Right ventricle myocardium superior (tissue), 1 donor: ENCODE measurements at regions not wholly inside any gene's neighbourhood (a gene's known extent, or its start where the extent isn't known, plus 50 kb on each side); places are given as distances from the start of the nearest gene placed in this dataset.

ENCODE experiments used
- ATAC-seq: fragments of 200-7000 bp; cut with Tn5 transposase; one replicate; pipeline ENCODE4 v1.9.1; 2020; ENCODE audit warnings: mild to moderate bottlenecking; ENCODE audit not compliant: poor library complexity
- DNase-seq: peaks from one replicate; pipeline ENCODE4 v3.0.0-alpha.2; 2020
- intact Hi-C: fragments of 100-400 bp; cut with DNase I; formaldehyde crosslinking; loops from one replicate; pipeline ENCODE4 v1.11.2; 2022
- donor health status: DM: no; HTN: yes; CAD: no; lungs with severe emphysema.

GRCh38 chr6:5946701-5947100 is 60.0 kb downstream of the NRN1 start:
- no peak for ATAC-seq
- no peak for DNase-seq
- intact Hi-C loops: no loop called here

DNA sequence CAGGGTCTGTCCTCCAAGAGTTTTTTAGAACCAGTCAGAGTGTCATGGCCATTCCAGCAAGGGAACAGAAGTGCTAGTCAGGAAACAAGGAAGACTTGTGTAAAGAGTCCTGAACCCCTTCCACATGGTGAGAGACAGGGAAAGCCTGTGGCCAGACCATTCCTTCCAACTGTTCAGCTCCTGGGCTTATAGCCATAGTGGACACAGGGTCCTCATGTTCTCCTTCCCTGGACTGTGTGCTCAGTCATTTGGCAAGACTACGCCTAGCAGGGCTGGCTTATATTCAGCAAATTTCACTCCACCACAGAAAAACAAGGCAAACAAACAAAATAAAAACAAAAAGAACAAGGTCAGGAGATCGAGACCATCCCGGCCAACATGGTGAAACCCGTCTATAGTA is 60.5 kb downstream of the NRN1 start:
- DNase-seq: no peak
- ATAC-seq: peak; percentile 41
- intact Hi-C loops: no loop called here

GRCh38 chr6:5943591-5943990 is 63.1 kb downstream of the NRN1 start:
- DNase-seq: no peak
- no peak for ATAC-seq
- intact Hi-C loops: no loop called here

- DNase-seq (no peak), ATAC-seq (no peak)
Observed at GRCh38 chr6:5942591-5942990, 64.1 kb downstream of the NRN1 start.

DNA sequence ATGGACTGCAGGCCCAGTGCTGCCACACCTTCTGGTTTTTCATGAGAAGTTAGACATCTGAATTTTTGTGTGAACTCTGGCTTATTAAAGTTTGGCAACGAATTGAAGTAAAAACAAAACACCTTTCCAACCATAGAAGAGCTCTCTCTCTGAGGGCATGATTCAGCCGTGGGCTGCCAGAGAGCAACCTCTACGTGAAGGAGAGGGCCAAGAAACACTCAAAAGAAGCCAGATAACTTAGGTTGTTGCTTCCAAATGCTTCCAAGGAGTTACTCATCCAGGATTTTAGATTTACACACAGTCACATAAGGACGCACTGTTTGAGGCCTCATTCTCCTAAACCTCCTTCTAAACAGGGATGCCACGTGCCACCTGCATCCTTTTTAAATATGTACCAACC is 65.5 kb downstream of the NRN1 start:
- intact Hi-C loops: no loop called here
- ATAC-seq: no peak
- DNase-seq: no peak

More at GRCh38 chr6:5942591-5942990, 64.1 kb downstream of the NRN1 start:
- intact Hi-C loops: no loop called here

DNA sequence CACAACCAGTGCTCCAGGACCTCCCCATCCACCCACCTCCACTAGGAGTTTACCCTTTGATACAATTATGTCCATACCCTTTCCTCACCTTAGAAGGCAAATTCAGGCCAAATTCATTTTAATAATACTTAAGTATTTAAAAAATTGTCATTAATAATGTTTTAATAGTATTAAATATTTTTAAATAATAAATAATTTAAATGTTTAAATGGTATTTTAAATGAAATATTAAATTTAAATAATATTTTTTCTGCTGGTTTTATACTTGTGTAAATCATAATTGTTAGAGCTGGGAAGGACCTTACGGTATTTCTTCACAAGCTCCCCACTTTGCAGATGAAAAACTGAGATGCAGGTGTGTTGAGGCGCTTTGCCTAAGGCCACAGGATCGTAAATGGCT is 67.8 kb downstream of the NRN1 start:
- intact Hi-C loops: no loop called here
- ATAC-seq (no peak), DNase-seq (no peak)

GRCh38 chr6:5937936-5938706 is 68.6 kb downstream of the NRN1 start:
- intact Hi-C loops: no loop called here
- DNase-seq (no peak), ATAC-seq (no peak)

DNA sequence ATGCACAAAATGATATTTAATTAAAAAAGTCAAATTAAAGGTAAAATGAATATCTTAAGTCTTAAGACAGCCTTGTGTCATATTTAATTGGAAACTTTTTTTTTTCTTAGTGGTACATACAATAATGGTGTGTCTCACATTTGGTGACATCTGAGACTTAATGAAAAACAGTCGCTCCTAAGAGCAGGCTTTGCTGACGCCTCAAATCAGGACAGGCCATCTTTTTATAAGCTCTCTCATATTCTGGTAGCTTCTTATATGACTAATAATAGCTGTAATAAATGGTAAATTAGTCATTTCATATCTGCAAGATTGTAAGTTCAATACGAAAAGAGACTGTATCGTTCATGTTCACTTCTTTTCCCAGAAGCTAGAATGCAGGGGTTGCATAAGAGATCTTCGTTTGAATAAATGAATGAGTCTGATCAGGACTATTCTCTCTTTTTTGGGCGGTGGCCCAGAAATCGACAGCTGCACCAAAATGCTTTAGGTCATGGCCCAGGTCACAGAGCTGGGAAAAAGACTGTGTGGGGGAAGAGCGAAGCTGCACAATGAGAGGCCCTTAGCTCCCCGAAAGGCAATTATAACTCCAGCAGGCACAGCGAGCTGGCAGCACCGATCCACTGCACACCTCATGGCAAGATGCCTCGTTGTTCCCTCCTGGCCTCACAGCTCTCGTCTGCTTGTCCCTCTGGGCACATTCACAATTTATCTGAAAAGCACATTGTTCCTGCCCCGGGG is 69.4 kb downstream of the NRN1 start:
- ATAC-seq: no peak
- intact Hi-C loops: no loop called here
- DNase-seq: no peak

DNA sequence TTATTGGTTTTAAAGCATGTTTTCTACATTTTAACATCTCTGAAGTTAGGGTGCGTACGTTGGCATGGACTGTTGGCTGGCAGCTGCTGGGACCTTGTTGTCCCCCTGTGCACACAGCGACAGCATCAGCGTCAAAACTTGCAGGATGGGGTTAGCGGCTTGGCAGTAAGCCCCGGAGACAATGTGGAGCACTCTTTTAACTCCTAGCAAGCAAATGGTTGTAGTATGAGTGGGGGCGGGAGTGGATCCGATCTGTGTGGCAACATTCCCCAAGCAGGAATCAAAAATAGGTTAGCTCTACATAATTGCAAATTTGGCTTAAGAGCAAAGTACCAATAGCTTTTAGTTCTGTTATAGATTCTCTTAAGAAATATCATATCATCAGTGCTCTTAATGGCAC is 70.1 kb downstream of the NRN1 start:
- no peak for ATAC-seq
- no peak for DNase-seq
- intact Hi-C loops: no loop called here

GRCh38 chr6:5936140-5936539 is 70.6 kb downstream of the NRN1 start:
- DNase-seq: no peak

GRCh38 chr6:5930968-5931367 is 75.8 kb downstream of the NRN1 start:
- no peak for ATAC-seq
- intact Hi-C loops: no loop called here

More at GRCh38 chr6:5936140-5936539, 70.6 kb downstream of the NRN1 start:
- intact Hi-C loops: no loop called here
- no peak for ATAC-seq

DNA sequence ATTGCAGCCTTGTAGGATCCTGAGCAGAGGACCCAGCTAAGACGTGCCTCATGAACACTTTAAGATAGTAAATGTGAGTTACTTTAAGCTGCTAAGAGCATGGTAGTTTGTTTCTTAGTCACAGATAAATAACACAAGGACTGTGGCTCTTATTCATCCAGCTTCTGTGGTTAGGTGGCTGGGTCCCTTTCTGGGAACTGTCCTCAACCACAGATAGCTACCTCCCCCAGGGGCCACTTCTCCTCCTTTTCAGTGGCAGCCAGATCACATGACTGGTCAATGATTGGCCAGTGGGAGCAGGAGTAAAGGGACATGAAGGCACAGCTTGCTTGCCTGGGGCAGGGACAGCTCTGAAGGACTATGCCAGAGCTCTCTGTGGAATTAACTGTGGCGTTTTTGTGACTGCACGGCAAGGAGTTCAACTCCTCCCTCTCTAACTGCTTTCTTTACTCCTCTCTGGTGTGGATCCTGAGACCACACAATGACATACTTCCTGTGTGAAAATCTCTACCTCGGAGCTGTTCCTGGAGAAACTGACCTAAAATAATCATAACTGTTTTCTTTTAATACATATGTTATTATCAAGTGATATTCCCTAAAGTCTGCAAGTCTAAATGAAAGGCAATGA is 76.5 kb downstream of the NRN1 start:
- intact Hi-C loops: no loop called here
- no peak for DNase-seq
- no peak for ATAC-seq

More at GRCh38 chr6:5930968-5931367, 75.8 kb downstream of the NRN1 start:
- no peak for DNase-seq

- ATAC-seq (no peak), DNase-seq (no peak)
- intact Hi-C loops: no loop called here
Observed at GRCh38 chr6:5923840-5924239, 82.9 kb downstream of the NRN1 start.

DNA sequence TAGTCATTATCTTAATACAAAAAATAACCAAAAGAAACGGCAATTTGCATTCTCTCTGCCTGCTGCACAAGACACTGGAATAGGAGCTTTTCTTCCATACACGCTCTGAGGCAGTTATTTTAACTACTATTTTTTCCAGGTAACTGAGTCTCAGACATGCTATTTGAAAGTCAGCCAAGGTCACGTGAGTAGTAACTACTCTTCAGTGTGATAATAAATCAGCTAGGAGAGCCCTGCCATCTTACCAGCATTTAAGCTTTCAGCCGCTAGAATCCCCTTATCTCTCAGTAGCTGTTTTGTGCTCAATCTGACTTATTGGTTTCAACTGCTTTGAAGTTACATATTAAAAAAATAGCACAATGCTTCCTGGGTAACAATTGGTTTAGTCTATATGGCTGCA is 84.5 kb downstream of the NRN1 start:
- DNase-seq (no peak), ATAC-seq (no peak)
- intact Hi-C loops: no loop called here

GRCh38 chr6:5909721-5910120 is 97.0 kb downstream of the NRN1 start:
- DNase-seq (no peak), ATAC-seq (no peak)
- intact Hi-C loops: no loop called here

GRCh38 chr6:5906842-5907241 is 99.9 kb downstream of the NRN1 start:
- DNase-seq (no peak), ATAC-seq (no peak)
- intact Hi-C loops: no loop called here

- DNase-seq (no peak), ATAC-seq (no peak)
- intact Hi-C loops: no loop called here
Observed at GRCh38 chr6:5906340-5906670, 100.4 kb downstream of the NRN1 start.

DNA sequence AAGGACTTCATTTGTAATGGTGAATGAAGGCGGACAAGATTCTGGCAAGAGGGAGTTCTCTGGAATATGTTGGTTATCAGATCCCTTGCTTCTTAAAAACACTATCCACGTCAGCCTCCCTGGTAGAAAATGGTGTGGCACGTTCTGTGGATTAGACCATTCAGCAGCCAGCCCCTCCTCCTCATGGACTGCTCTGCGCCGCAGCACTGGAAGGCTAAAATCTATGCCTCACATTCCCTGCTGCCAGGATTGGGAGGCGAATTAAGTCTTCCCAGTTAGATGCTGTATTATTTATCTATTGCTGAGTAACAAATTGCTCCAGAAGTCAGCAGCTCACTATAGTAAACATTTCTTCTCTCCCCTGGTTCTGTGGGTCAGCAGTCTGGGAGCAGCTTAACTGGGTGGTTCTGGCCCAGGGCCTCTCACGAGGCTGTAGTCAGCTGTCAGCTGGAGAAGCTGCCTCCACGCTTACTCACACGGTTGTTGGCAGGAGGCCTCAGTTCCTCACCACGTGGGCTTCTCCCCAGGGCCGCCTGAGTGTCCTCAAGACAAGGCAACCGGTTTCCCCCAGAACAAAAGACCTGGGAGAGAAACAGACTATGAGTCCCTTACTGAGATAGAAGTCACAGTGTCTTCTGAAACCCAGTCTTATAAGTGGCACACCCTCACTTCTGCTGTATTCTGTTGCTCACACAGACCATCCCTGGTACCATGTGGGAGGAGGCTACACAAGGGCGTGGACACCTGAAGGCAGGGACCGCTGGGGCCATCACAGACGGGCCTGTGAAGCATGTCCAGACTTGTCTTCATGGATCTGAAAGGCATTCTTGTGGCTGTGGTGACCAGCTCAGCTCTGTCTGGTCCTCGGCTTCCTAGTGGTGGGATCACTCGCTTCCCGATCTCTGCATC is 101.0 kb downstream of the NRN1 start:
- ATAC-seq (peak; percentile 98), DNase-seq (peak; percentile 85)
- intact Hi-C loops: no loop called here

DNA sequence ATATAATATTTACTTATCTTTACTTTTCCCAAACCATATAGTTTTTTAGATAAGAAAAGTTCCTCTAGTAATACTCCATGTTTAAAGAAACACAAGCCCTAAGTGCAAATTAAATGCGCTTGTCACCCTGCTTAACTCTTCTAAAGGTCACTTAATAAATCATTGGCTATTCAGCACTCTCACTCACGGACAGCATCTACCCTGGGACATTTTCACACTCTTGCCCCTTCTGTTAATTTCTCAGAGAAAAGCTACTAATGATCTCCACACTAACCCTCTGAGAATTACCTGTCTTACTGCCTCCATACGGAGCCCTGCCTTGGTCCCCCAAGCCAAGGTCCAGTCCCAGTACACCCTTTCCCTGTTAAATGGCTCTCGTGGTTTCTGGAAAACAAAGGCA is 102.2 kb downstream of the NRN1 start:
- intact Hi-C loops: no loop called here
- no peak for ATAC-seq

More for the DNA sequence above, 102.2 kb downstream of the NRN1 start:
- no peak for DNase-seq
